Spinal cord (tissue), 9 donors: ENCODE measurements at regions not wholly inside any gene's neighbourhood (a gene's known extent, or its start where the extent isn't known, plus 50 kb on each side); places are given as distances from the start of the nearest gene placed in this dataset.
"Not testable (repeated sequence)": the region's sequence is repeated elsewhere in the genome, so short reads cannot be mapped to it uniquely, and the experiment has no call there.

ENCODE experiments used
- DNase-seq, 6 donors: peaks; one replicate each; pipeline versions ENCODE4 v3.0.0 to v3.0.0-alpha.2; 2013 to 2015; ENCODE audit warnings: low spot score in 6 of 6, low read depth in 4 of 6
- H3K27ac ChIP-seq: one replicate; pipeline ENCODE4 v1.5.1; 2013; ENCODE audit warnings: low read depth, low read length, control low read depth
- H3K27me3 ChIP-seq: one replicate; pipeline ENCODE4 v1.6.1; 2013; ENCODE audit warnings: low read length; ENCODE audit not compliant: control insufficient read depth, insufficient read depth
- H3K36me3 ChIP-seq: one replicate; pipeline ENCODE4 v1.6.1; 2013; ENCODE audit warnings: low read length; ENCODE audit not compliant: control insufficient read depth, insufficient read depth
- H3K4me1 ChIP-seq: one replicate; pipeline ENCODE4 v1.6.1; 2013; ENCODE audit warnings: low read length; ENCODE audit not compliant: control insufficient read depth, insufficient read depth
- H3K4me3 ChIP-seq: one replicate; pipeline ENCODE4 v1.5.1; 2013; ENCODE audit warnings: low read depth, low read length, control low read depth
- H3K9me3 ChIP-seq: one replicate; pipeline ENCODE4 v1.6.1; 2013; ENCODE audit warnings: low read length; ENCODE audit not compliant: control insufficient read depth, insufficient read depth
- WGBS: methylation state at CpG from one replicate; pipeline ENCODE4 v1.1.5; 2013; ENCODE audit warnings: missing lambda C conversion rate; ENCODE audit not compliant: insufficient coverage; 5-methylcytosine and 5-hydroxymethylcytosine counted together
- donor health status: healthy.

DNA sequence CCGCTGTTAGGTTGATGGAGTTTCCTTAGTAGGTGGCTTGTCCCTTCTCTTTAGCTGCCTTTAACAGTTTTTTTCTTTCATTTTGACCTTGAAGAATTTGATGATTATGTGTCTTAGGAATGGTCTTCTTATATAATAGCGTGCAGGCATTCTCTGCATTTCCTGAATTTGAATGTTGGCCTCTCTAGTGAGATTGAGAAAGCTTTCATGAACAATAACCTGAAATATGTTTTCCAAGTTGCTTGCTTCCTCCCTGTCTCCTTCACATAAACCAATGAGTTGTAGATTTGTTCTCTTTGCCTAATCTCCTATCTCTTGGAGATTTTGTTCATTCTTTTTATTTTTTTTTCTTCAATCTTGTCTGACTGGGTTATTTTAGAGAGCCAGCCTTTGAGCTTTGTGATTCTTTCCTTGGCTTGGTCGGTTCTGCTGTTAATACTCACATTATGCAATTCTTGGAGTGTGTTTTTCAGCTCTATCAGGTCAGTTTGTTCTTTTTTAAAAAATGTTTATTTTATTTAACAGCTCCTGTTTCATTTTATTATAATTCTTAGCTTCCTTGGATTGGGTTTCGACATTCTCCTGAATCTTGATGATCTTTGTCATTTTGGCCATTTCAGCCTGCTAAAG lies 627.9 kb downstream of the SI start:
- H3K36me3 ChIP-seq, result no peaks in the 10 kb centered on the region
- H3K27ac ChIP-seq, result no peak overlapping the region
- no peak for DNase-seq
- no peaks in the 10 kb centered on the region for H3K27me3 ChIP-seq
- H3K9me3 ChIP-seq, result peaks cover 10% of the 10 kb centered on the region
- no peaks in the 10 kb centered on the region for H3K4me1 ChIP-seq
- no peak overlapping the region for H3K4me3 ChIP-seq
- no CpG with 5 or more reads among the region's 4 CpGs for WGBS

DNA sequence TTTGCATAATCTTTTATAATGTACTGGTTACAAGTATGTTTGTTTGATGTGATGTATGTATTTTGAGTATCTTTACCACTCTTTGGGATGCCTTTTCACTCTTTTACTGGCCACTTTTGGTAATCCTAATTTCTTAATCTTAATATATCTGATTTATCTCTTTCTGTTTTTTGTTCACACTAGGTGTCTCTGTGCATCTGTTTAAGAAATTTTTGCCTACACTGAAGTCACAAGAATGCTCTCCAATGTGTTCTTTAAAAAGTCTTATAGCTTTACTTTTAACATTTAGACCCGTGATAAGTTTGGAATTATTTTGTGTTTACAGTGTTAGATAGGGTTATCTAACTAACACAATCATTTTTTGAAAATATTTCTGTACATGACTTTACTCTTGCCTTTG lies 659.1 kb downstream of the SI start:
- no peaks in the 10 kb centered on the region for H3K27me3 ChIP-seq
- no peaks in the 10 kb centered on the region for H3K9me3 ChIP-seq
- H3K36me3 ChIP-seq, result no peaks in the 10 kb centered on the region
- H3K27ac ChIP-seq, result no peak overlapping the region
- no peak for DNase-seq
- no peak overlapping the region for H3K4me3 ChIP-seq
- no CpG with 5 or more reads among the region's 1 CpG for WGBS
- no peaks in the 10 kb centered on the region for H3K4me1 ChIP-seq

DNA sequence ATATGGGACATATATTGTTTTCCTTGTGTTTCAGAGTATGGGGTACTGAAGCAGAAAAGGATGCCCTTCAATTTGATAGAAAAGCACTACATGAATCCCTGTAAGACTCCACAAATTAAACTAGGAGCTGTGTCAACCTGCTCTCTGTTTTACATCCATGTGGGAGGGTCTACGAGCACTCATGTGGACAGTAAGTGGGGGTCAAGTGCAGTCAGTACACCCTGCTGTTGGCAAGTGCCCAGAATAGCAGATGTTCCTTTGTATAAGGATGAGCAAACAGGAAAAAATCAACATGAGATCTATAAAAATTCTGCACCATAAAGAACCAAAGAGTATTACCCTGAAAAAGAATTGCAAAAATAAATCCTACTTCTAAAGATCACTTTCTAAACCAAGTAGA lies 659.9 kb downstream of the SI start:
- no peak overlapping the region for H3K4me3 ChIP-seq

GRCh38 chr3:164417955-164418354 lies 660.3 kb downstream of the SI start:
- Histone ChIP-seq H3K4me1 (no peaks in the 10 kb centered on the region), H3K9me3 (no peaks in the 10 kb centered on the region), H3K27me3 (no peaks in the 10 kb centered on the region), H3K27ac (no peak overlapping the region), H3K36me3 (no peaks in the 10 kb centered on the region), H3K4me3 (no peak overlapping the region)
- no peak for DNase-seq

More for the DNA sequence above, 659.9 kb downstream of the SI start:
- Histone ChIP-seq H3K27me3 (no peaks in the 10 kb centered on the region), H3K27ac (no peak overlapping the region), H3K9me3 (no peaks in the 10 kb centered on the region), H3K36me3 (no peaks in the 10 kb centered on the region), H3K4me1 (no peaks in the 10 kb centered on the region)
- WGBS, result no CpG with 5 or more reads among the region's 1 CpG
- DNase-seq, result peak in 3 of 6 donors; percentile 5 to 61 (median 20)

GRCh38 chr3:164416491-164417222 lies 661.6 kb downstream of the SI start:
- H3K4me1 ChIP-seq, result no peaks in the 10 kb centered on the region
- H3K36me3 ChIP-seq, result no peaks in the 10 kb centered on the region
- no peak overlapping the region for H3K27ac ChIP-seq
- H3K9me3 ChIP-seq, result no peaks in the 10 kb centered on the region
- WGBS, result no CpG with 5 or more reads among the region's 3 CpGs
- no peaks in the 10 kb centered on the region for H3K27me3 ChIP-seq
- no peak for DNase-seq
- no peak overlapping the region for H3K4me3 ChIP-seq

- Histone ChIP-seq H3K9me3 (no peaks in the 10 kb centered on the region), H3K27ac (no peak overlapping the region), H3K36me3 (no peaks in the 10 kb centered on the region), H3K27me3 (no peaks in the 10 kb centered on the region), H3K4me1 (no peaks in the 10 kb centered on the region), H3K4me3 (no peak overlapping the region)
- no peak for DNase-seq
- no CpG with 5 or more reads among the region's 1 CpG for WGBS
These were observed 670.0 kb downstream of the SI start for GRCh38 chr3:164408326-164408725.

DNA sequence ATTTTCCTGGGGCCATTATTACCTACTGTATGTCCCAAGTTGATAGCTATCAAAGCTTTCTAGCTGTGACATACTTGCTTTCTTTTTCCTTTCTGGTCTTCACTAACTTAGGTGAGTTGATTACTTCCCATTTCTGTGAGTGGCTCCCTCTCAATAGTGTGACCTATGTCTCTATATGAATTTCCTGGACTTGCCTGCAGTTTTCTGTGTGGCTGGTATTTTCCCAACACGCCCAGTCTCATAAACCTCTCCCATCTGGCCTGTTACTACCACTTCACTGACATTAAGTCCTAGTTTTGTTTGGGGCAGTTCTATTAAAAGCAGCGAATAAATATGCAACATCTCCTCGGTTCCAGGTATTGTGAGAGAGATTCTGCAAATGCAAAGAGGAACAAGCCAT lies 671.2 kb downstream of the SI start:
- Histone ChIP-seq H3K36me3 (no peaks in the 10 kb centered on the region), H3K9me3 (no peaks in the 10 kb centered on the region), H3K4me3 (no peak overlapping the region), H3K27ac (no peak overlapping the region), H3K4me1 (no peaks in the 10 kb centered on the region), H3K27me3 (no peaks in the 10 kb centered on the region)
- DNase-seq, result no peak
- 100% methylated on average over 1 of the region's 3 CpGs for WGBS

DNA sequence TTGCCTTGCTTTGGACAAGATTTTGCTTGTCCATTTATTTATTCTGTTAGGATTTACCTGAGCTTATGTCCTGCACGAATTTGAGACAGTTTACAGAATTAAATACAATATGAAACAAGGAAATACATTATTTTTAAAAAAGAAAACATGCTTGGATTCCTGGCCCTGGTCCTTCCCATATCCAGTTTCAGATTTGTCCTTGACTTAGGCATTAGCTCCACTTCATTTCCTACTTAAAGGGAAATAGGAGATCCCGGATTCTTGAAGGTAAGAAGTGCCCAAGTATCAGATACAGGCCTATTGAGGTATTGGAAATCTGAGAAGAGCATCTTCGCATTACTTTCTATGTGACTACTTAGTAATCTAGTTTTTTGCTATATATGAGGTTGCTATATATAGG lies 672.0 kb downstream of the SI start:
- Histone ChIP-seq H3K27ac (no peak overlapping the region), H3K4me3 (no peak overlapping the region), H3K36me3 (no peaks in the 10 kb centered on the region), H3K27me3 (no peaks in the 10 kb centered on the region), H3K9me3 (no peaks in the 10 kb centered on the region), H3K4me1 (no peaks in the 10 kb centered on the region)
- no CpG with 5 or more reads among the region's 3 CpGs for WGBS
- DNase-seq, result no peak

- Histone ChIP-seq H3K4me1 (no peaks in the 10 kb centered on the region), H3K9me3 (no peaks in the 10 kb centered on the region), H3K36me3 (no peaks in the 10 kb centered on the region), H3K4me3 (no peak overlapping the region), H3K27ac (no peak overlapping the region), H3K27me3 (no peaks in the 10 kb centered on the region)
- no peak for DNase-seq
- 90% methylated on average over 29 of the region's 30 CpGs for WGBS
These were observed 676.4 kb downstream of the SI start for GRCh38 chr3:164401923-164402322.

GRCh38 chr3:164401440-164401839 lies 676.9 kb downstream of the SI start:
- not testable (repeated sequence) for H3K9me3 ChIP-seq, H3K4me1 ChIP-seq, DNase-seq, H3K4me3 ChIP-seq, H3K27ac ChIP-seq, H3K36me3 ChIP-seq, H3K27me3 ChIP-seq
- 76% methylated on average over 3 of the region's 7 CpGs for WGBS
